IgD-negative memory B cell (primary cell): ENCODE measurements at regions not wholly inside any gene's neighbourhood (a gene's known extent, or its start where the extent isn't known, plus 50 kb on each side); places are given as distances from the start of the nearest gene placed in this dataset.

Source experiments
- H3K27ac Mint-ChIP-seq, 3 donors: one replicate each; pipeline ENCODE4 v1.8.0; 2020 to 2022; ENCODE audit warnings: mild to moderate bottlenecking in 3 of 3, mixed read lengths in 3 of 3, moderate library complexity in 1 of 3
- H3K27me3 Mint-ChIP-seq: one replicate; pipeline ENCODE4 v1.8.0; 2021; ENCODE audit warnings: mixed read lengths
- H3K36me3 Mint-ChIP-seq: one replicate; pipeline ENCODE4 v1.8.0; 2020; ENCODE audit warnings: mild to moderate bottlenecking, mixed read lengths
- H3K4me1 Mint-ChIP-seq, 3 donors: one replicate each; pipeline ENCODE4 v1.8.0; 2020 to 2022; ENCODE audit warnings: mixed read lengths in 3 of 3, mild to moderate bottlenecking in 1 of 3
- H3K4me3 Mint-ChIP-seq, 4 donors: one replicate each; pipeline ENCODE4 v1.8.0; 2020 to 2022; ENCODE audit warnings: mild to moderate bottlenecking in 4 of 4, mixed read lengths in 4 of 4, moderate library complexity in 3 of 4
- H3K9me3 Mint-ChIP-seq, 3 donors: one replicate each; pipeline ENCODE4 v1.8.0; 2020 to 2021; ENCODE audit warnings: mixed read lengths in 3 of 3, mild to moderate bottlenecking in 1 of 3

GRCh38 chr2:183359867-183360266 is 235.6 kb downstream of the NUP35 start:
- Mint-ChIP-seq H3K36me3 (no peaks in the 10 kb centered on the region), H3K4me1 (no peaks in the 10 kb centered on the region), H3K9me3 (no peaks in the 10 kb centered on the region), H3K27ac (no peak overlapping the region), H3K27me3 (no peaks in the 10 kb centered on the region), H3K4me3 (no peak overlapping the region)

DNA sequence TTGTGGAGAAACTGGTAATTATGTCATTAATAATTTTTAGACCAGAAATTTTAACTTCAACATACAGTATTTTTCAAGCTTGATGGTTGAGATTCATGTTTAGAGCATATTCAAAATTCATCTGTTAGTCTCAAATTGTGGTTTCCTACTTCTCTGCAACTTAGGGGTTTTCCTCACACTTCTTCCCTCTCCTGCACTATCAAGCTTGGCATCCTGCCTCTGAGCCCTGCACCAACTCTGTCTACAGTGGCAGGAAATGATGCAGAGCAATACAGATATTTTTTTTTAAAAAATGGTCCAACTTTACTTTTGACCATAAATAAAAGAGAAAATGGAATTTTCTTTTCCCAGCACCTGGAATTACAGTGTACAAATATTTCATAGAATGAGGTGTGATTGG is 247.3 kb downstream of the NUP35 start:
- Mint-ChIP-seq H3K4me1 (no peaks in the 10 kb centered on the region), H3K4me3 (no peak overlapping the region)

GRCh38 chr2:183375821-183376220 is 251.6 kb downstream of the NUP35 start:
- Mint-ChIP-seq H3K27me3 (no peaks in the 10 kb centered on the region), H3K27ac (no peak overlapping the region), H3K4me1 (no peaks in the 10 kb centered on the region), H3K36me3 (no peaks in the 10 kb centered on the region), H3K4me3 (no peak overlapping the region), H3K9me3 (peaks cover 0 to 3% (median 3%) of the 10 kb centered on the region in 3 donors)

More for the DNA sequence above, 247.3 kb downstream of the NUP35 start:
- H3K27me3 Mint-ChIP-seq = peaks cover 3% of the 10 kb centered on the region
- H3K27ac Mint-ChIP-seq = no peak overlapping the region
- no peaks in the 10 kb centered on the region for H3K36me3 Mint-ChIP-seq
- peaks cover 1 to 4% (median 2%) of the 10 kb centered on the region in 3 donors for H3K9me3 Mint-ChIP-seq

GRCh38 chr2:183383854-183384253 is 259.6 kb downstream of the NUP35 start:
- Mint-ChIP-seq H3K4me3 (no peak overlapping the region), H3K9me3 (peaks cover 3 to 20% (median 7%) of the 10 kb centered on the region in 3 donors), H3K4me1 (no peaks in the 10 kb centered on the region), H3K27me3 (no peaks in the 10 kb centered on the region), H3K36me3 (no peaks in the 10 kb centered on the region), H3K27ac (no peak overlapping the region)

GRCh38 chr2:183389546-183390080 is 265.4 kb downstream of the NUP35 start:
- H3K4me3 Mint-ChIP-seq = no peak overlapping the region
- peaks cover 5 to 28% (median 11%) of the 10 kb centered on the region in 3 donors for H3K9me3 Mint-ChIP-seq
- peaks cover 0 to 1% (median 0%) of the 10 kb centered on the region in 3 donors for H3K4me1 Mint-ChIP-seq
- H3K36me3 Mint-ChIP-seq = no peaks in the 10 kb centered on the region
- peaks cover 2% of the 10 kb centered on the region for H3K27me3 Mint-ChIP-seq
- peak overlapping the region in 1 of 3 donors; percentile 74 for H3K27ac Mint-ChIP-seq

GRCh38 chr2:183390109-183390508 is 265.9 kb downstream of the NUP35 start:
- Mint-ChIP-seq H3K36me3 (no peaks in the 10 kb centered on the region), H3K9me3 (peaks cover 5 to 32% (median 11%) of the 10 kb centered on the region in 3 donors), H3K4me1 (peaks cover 0 to 1% (median 0%) of the 10 kb centered on the region in 3 donors), H3K27ac (no peak overlapping the region), H3K27me3 (peaks cover 2% of the 10 kb centered on the region), H3K4me3 (no peak overlapping the region)

- no peak overlapping the region for H3K27ac Mint-ChIP-seq
- no peaks in the 10 kb centered on the region for H3K4me1 Mint-ChIP-seq
- H3K4me3 Mint-ChIP-seq = no peak overlapping the region
- peaks cover 2% of the 10 kb centered on the region for H3K27me3 Mint-ChIP-seq
- H3K36me3 Mint-ChIP-seq = peaks cover 1% of the 10 kb centered on the region
- H3K9me3 Mint-ChIP-seq = peaks cover 4 to 7% (median 7%) of the 10 kb centered on the region in 3 donors
Measured at GRCh38 chr2:183404392-183404791, 280.1 kb downstream of the NUP35 start.

DNA sequence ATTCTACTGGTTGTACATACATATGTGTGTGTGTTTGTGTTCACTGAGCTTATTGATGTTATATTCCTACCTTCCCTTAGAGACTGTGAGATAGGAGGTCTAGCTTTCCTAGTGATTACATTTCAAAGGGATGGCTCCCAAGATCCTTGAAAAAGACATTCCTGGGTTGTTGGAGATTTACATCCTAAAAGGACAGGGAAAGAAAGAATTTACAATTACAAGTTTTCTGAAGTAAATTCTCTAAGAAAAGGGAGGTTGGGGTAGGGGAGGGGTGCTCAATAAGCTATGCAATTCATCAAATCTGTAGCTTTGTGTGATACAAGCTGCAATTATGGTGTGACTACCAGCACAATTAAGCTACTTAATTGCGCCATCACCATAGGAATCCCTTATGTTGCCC is 284.3 kb downstream of the NUP35 start:
- Mint-ChIP-seq H3K27ac (no peak overlapping the region), H3K4me3 (no peak overlapping the region), H3K36me3 (peaks cover 1% of the 10 kb centered on the region), H3K9me3 (peaks cover 3 to 6% (median 4%) of the 10 kb centered on the region in 3 donors), H3K27me3 (peaks cover 2% of the 10 kb centered on the region), H3K4me1 (no peaks in the 10 kb centered on the region)

GRCh38 chr2:183409662-183410061 is 285.4 kb downstream of the NUP35 start:
- Mint-ChIP-seq H3K4me3 (no peak overlapping the region), H3K9me3 (peaks cover 0 to 2% (median 0%) of the 10 kb centered on the region in 3 donors), H3K27ac (no peak overlapping the region), H3K27me3 (peaks cover 2% of the 10 kb centered on the region), H3K4me1 (no peaks in the 10 kb centered on the region), H3K36me3 (peaks cover 1% of the 10 kb centered on the region)

DNA sequence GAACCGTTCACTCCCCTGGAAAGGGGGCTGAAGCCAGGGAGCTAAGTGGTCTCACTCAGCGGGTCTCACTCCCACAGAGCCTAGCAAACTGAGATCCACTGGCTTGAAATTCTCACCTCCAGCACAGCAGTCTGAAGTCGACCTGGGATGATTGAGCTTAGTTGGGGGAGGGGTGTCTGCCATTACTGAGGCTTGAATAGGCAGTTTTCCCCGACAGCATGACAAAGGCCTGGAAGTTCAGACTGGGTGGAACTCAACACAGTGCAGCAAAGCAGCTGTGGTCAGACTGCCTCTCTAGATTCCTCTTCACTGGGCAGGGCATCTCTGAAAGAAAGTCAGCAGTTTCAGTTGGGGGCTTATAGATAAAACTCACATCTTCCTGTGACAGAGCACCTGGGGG is 292.5 kb downstream of the NUP35 start:
- Mint-ChIP-seq H3K27ac (no peak overlapping the region), H3K27me3 (no peaks in the 10 kb centered on the region), H3K4me3 (no peak overlapping the region), H3K4me1 (no peaks in the 10 kb centered on the region), H3K9me3 (no peaks in the 10 kb centered on the region), H3K36me3 (peaks cover 1% of the 10 kb centered on the region)

DNA sequence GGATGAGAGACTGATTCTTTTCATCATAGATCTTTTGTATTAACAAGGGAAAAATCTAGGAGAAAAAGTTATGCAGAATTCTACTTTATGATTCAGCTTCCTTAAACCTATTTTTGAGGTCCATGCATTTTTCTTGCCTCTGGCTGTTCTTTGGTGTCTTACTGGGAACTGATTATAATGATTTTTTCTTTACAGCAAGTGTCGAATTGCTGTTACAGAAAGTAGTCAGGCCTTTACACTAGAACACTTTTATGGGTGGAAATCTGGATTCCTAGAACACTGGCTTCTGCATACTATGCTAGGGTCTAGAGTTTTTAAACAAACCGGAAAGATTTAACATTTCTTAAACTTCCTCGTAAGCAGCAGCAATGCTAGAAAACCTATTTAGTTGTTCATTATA is 302.6 kb downstream of the NUP35 start:
- H3K4me3 Mint-ChIP-seq = no peak overlapping the region

DNA sequence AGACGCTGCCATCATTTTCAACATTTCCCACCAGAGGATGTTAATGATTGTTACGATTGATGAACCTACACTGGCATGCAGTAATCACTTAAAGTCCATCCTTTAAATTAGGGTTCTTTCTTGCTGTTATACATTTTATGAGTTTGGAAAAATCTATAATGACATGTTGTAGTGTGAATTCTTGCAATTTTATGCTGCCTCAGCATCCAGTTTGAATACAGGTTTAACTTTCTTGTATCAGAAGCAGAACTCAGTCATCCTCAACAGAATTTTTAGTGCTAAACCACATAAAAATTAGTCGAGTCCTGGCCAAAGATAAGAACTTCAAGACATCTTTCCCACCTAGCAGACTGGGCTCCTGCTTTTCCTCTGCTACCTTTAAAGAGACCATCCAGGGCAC is 303.3 kb downstream of the NUP35 start:
- H3K27me3 Mint-ChIP-seq = no peaks in the 10 kb centered on the region
- no peaks in the 10 kb centered on the region for H3K4me1 Mint-ChIP-seq
- H3K9me3 Mint-ChIP-seq = peaks cover 1 to 18% (median 7%) of the 10 kb centered on the region in 3 donors
- H3K36me3 Mint-ChIP-seq = no peaks in the 10 kb centered on the region
- no peak overlapping the region for H3K27ac Mint-ChIP-seq
- no peak overlapping the region for H3K4me3 Mint-ChIP-seq

More for the DNA sequence above, 302.6 kb downstream of the NUP35 start:
- H3K36me3 Mint-ChIP-seq = no peaks in the 10 kb centered on the region
- no peak overlapping the region for H3K27ac Mint-ChIP-seq
- H3K4me1 Mint-ChIP-seq = no peaks in the 10 kb centered on the region
- no peaks in the 10 kb centered on the region for H3K27me3 Mint-ChIP-seq
- H3K9me3 Mint-ChIP-seq = peaks cover 5 to 18% (median 7%) of the 10 kb centered on the region in 3 donors

- no peaks in the 10 kb centered on the region for H3K27me3 Mint-ChIP-seq
- H3K4me3 Mint-ChIP-seq = no peak overlapping the region
- no peaks in the 10 kb centered on the region for H3K36me3 Mint-ChIP-seq
- H3K27ac Mint-ChIP-seq = no peak overlapping the region
- no peaks in the 10 kb centered on the region for H3K4me1 Mint-ChIP-seq
- H3K9me3 Mint-ChIP-seq = peaks cover 1 to 18% (median 7%) of the 10 kb centered on the region in 3 donors
Measured at GRCh38 chr2:183428881-183429280, 304.6 kb downstream of the NUP35 start.

DNA sequence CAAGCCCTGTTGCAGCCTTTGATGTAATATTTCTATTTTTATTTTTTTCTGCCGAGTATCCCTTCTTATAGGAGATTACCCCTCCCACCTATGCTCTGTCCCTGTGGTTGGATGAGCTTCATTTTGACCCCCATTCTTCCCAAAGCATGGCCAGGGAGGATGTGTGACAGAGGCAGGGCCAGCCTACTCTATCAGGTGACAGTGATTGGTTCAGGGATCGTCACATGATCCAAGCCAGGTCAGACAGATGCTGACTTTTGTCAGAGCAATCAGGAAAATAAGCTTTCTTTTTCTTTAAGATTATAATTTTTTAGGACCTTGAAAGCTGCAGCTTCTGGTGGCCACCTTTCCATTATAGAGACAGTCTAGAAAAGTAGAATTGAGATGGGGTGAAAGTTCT is 314.3 kb downstream of the NUP35 start:
- Mint-ChIP-seq H3K9me3 (peaks cover 0 to 4% (median 0%) of the 10 kb centered on the region in 3 donors), H3K4me3 (no peak overlapping the region), H3K27ac (no peak overlapping the region)

DNA sequence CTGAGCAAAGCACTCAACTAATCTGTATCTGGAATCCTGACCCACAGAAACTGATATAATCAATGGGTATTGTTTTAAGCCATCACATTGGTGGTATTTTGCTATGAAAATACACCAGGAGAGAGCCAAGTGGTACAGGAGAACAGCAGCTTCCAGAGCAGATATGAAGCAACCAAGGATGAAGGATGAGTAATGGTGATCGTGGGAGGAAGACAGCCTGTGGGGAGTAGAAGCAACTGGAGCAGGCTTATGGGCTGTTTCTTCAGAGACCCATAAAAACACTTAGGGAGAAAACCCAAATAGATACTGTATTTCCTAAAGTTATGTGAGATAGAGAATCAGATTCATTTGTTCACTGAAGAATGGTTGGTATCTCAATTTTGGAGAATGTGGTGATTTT is 330.8 kb downstream of the NUP35 start:
- H3K36me3 Mint-ChIP-seq = peaks cover 7% of the 10 kb centered on the region
- no peak overlapping the region for H3K4me3 Mint-ChIP-seq
- H3K4me1 Mint-ChIP-seq = peaks cover 0 to 1% (median 0%) of the 10 kb centered on the region in 3 donors
- no peak overlapping the region for H3K27ac Mint-ChIP-seq
- H3K27me3 Mint-ChIP-seq = no peaks in the 10 kb centered on the region
- H3K9me3 Mint-ChIP-seq = peaks cover 0 to 7% (median 4%) of the 10 kb centered on the region in 3 donors

More for the DNA sequence above, 314.3 kb downstream of the NUP35 start:
- no peaks in the 10 kb centered on the region for H3K27me3 Mint-ChIP-seq
- H3K36me3 Mint-ChIP-seq = peaks cover 2% of the 10 kb centered on the region
- H3K4me1 Mint-ChIP-seq = no peaks in the 10 kb centered on the region

GRCh38 chr2:183456177-183456576 is 331.9 kb downstream of the NUP35 start:
- H3K4me1 Mint-ChIP-seq = peaks cover 0 to 1% (median 0%) of the 10 kb centered on the region in 3 donors
- H3K27ac Mint-ChIP-seq = no peak overlapping the region
- peaks cover 0 to 7% (median 4%) of the 10 kb centered on the region in 3 donors for H3K9me3 Mint-ChIP-seq
- H3K36me3 Mint-ChIP-seq = peaks cover 7% of the 10 kb centered on the region
- no peaks in the 10 kb centered on the region for H3K27me3 Mint-ChIP-seq
- no peak overlapping the region for H3K4me3 Mint-ChIP-seq
